Breast epithelium (tissue), 3 donors: ENCODE measurements at regions not wholly inside any gene's neighbourhood (a gene's known extent, or its start where the extent isn't known, plus 50 kb on each side); places are given as distances from the start of the nearest gene placed in this dataset.

Experiments
- CTCF ChIP-seq, 3 donors: fragments of 450-650 bp; IDR thresholded peaks; one replicate each; pipeline ENCODE4 v1.5.1; 2016 to 2017; ENCODE audit warnings: antibody characterized with exemption in 3 of 3, mild to moderate bottlenecking in 3 of 3, moderate library complexity in 3 of 3
- POLR2A ChIP-seq: fragments of 450-650 bp; IDR thresholded peaks from one replicate; pipeline ENCODE4 v1.6.1; 2016; ENCODE audit warnings: antibody characterized with exemption, mild to moderate bottlenecking, moderate library complexity

GRCh38 chr6:104239971-104240370 lies 619.7 kb downstream of the HACE1 start:
- TF ChIP-seq CTCF (IDR thresholded peaks at IDR 0.05) (no peak), POLR2A (no peak)
